GM23248 (cell line): ENCODE measurements at regions not wholly inside any gene's neighbourhood (a gene's known extent, or its start where the extent isn't known, plus 50 kb on each side); places are given as distances from the start of the nearest gene placed in this dataset.

Experiments
- DNase-seq: peaks from one replicate; pipeline ENCODE4 v3.0.0-alpha.2; 2015
- H2AFZ ChIP-seq: fragments of 200-600 bp; sonication (generic); 2 replicates; pipeline ENCODE4 v1.6.1; 2016; ENCODE audit warnings: antibody characterized with exemption
- H3F3A ChIP-seq: fragments of 200-600 bp; sonication (generic); 2 replicates; pipeline ENCODE4 v1.6.1; 2016; ENCODE audit warnings: mild to moderate bottlenecking, antibody characterized with exemption, mixed run types; ENCODE audit not compliant: insufficient read depth
- H3K27ac ChIP-seq: fragments of 200-600 bp; sonication (generic); 2 replicates; pipeline ENCODE4 v1.5.1; 2016; ENCODE audit warnings: mild to moderate bottlenecking
- H3K27me3 ChIP-seq: fragments of 200-600 bp; sonication (generic); replicated peaks from 2 replicates; pipeline ENCODE4 v1.6.1; 2016; ENCODE audit warnings: mild to moderate bottlenecking; ENCODE audit not compliant: insufficient read depth
- H3K36me3 ChIP-seq: fragments of 200-600 bp; sonication (generic); 2 replicates; pipeline ENCODE4 v1.6.1; 2016; ENCODE audit warnings: low read depth, mild to moderate bottlenecking
- H3K4me1 ChIP-seq: fragments of 200-600 bp; sonication (generic); 2 replicates; pipeline ENCODE4 v1.6.1; 2016; ENCODE audit warnings: mild to moderate bottlenecking; ENCODE audit not compliant: insufficient read depth
- H3K4me2 ChIP-seq: fragments of 200-600 bp; sonication (generic); one replicate; pipeline ENCODE4 v1.6.1; 2016; ENCODE audit warnings: mild to moderate bottlenecking; ENCODE audit not compliant: unreplicated experiment
- H3K4me3 ChIP-seq: fragments of 200-600 bp; sonication (generic); 2 replicates; pipeline ENCODE4 v1.5.1; 2016; ENCODE audit warnings: mild to moderate bottlenecking
- H3K79me2 ChIP-seq: fragments of 200-600 bp; sonication (generic); 2 replicates; pipeline ENCODE4 v1.6.1; 2016; ENCODE audit warnings: mild to moderate bottlenecking; ENCODE audit not compliant: insufficient read depth
- H3K9ac ChIP-seq: fragments of 200-600 bp; sonication (generic); 2 replicates; pipeline ENCODE4 v1.6.1; 2016; ENCODE audit warnings: mild to moderate bottlenecking
- H3K9me2 ChIP-seq: fragments of 200-600 bp; sonication (generic); 2 replicates; pipeline ENCODE4 v1.6.1; 2016; ENCODE audit warnings: mixed run types, mild to moderate bottlenecking, moderate library complexity; ENCODE audit not compliant: insufficient read depth
- H3K9me3 ChIP-seq: fragments of 200-600 bp; sonication (generic); one replicate; pipeline ENCODE4 v1.6.1; 2017; ENCODE audit warnings: low read depth
- H4K20me1 ChIP-seq: fragments of 200-600 bp; sonication (generic); 2 replicates; pipeline ENCODE4 v1.6.0; 2016; ENCODE audit not compliant: insufficient read depth
- EZH2 ChIP-seq: fragments of 200-600 bp; sonication (generic); IDR thresholded peaks from 2 replicates; pipeline ENCODE4 v1.6.1; 2018; ENCODE audit warnings: antibody characterized with exemption, mild to moderate bottlenecking; ENCODE audit not compliant: insufficient read depth, poor library complexity, severe bottlenecking
- EZH2phosphoT487 ChIP-seq: fragments of 200-600 bp; sonication (generic); IDR thresholded peaks from 2 replicates; pipeline ENCODE4 v1.6.1; 2018; ENCODE audit warnings: antibody characterized with exemption, moderate library complexity, mild to moderate bottlenecking, low read depth; ENCODE audit not compliant: insufficient read depth
- WGBS, 2 experiments: methylation state at CpG; one replicate each; pipeline ENCODE4 v1.1.6; 2015 to 2017; ENCODE audit warnings: low lambda C conversion rate in 2 of 2, low coverage in 1 of 2; ENCODE audit errors: missing lambda C conversion rate in 2 of 2; 5-methylcytosine and 5-hydroxymethylcytosine counted together
- in situ Hi-C: fragments of 300-500 bp; cut with MboI; formaldehyde crosslinking; loops from 2 replicates; pipeline ENCODE4 v1.15.0; 2020

DNA sequence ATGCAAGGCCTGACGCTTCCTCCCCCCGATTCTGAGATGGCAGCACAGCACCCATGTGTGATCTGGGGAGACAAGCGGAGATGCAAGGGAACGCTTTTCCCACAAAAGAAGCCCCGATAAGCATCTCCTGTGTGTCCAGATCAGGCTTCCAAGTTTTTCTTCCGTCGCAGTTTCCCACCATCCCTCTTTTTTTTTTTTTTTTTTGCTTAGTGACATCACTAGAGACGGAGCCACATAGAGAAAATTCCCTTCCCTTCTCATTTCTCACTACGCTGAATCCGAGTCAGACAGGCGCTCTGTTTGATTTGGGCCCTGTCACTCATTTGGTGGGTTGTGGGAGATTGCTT lies 160.9 kb downstream of the HSD17B3 start:
- 66 to 69% methylated on average over 11 of the region's 11 CpGs for WGBS, 2 experiments
- H3K36me3 ChIP-seq, result no peaks in the 10 kb centered on the region
- no peaks in the 10 kb centered on the region for H4K20me1 ChIP-seq
- H3K79me2 ChIP-seq, result no peaks in the 10 kb centered on the region
- H3K4me3 ChIP-seq, result no peak overlapping the region
- peaks cover 9% of the 10 kb centered on the region; the same call in 1 of the 2 replicates for H3K27me3 ChIP-seq
- H3K27ac ChIP-seq, result no peak overlapping the region
- TF ChIP-seq EZH2phosphoT487 (no peak), EZH2 (no peak)
- no peak overlapping the region for H2AFZ ChIP-seq
- H3K9ac ChIP-seq, result no peak overlapping the region
- H3K4me2 ChIP-seq, result no peak overlapping the region
- peaks cover 5% of the 10 kb centered on the region for H3F3A ChIP-seq
- no peaks in the 10 kb centered on the region for H3K9me3 ChIP-seq
- DNase-seq, result no peak
- H3K4me1 ChIP-seq, result peaks cover 30% of the 10 kb centered on the region
- no peaks in the 10 kb centered on the region for H3K9me2 ChIP-seq
- in situ Hi-C loops, result no loop called here

DNA sequence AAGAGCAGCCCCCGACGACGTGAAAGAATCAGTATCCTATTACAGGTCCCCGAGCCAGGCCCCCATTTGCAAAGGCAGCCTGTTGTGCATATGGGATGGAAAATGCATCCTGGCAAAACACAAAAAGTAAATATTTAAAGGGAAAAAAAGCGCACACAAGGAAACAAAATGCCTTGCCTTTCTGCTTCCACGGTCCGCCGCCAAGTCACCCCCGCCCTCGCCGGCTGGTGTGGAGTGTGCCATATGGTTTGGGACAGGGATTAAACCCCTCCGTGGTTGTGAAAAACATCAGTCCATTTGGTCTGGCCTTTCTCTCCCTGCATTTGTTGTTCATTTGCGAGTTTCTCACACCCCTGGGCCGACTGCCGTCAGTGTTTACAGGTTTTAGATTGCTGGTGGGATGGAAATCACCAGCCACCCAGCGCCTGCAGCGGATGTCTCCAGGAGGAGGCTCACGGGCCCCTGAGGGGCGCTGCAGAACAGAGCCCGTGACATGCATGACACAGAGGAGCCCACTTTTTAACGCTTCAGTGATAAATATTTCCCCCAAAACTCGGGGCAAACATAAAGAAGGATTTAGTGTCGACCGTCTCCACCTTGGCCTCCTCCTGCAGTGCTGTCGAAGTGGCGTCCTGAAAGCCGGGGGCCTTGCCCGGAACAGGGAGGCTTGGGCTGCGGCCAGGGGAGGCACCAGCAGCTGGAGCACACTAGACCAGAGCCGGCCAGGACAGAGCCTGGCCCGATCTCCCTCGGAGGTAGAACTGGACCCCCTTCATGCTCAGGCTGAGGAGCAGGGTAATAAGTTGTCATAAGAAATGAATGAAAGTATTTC lies 161.5 kb downstream of the HSD17B3 start:
- 20 to 21% methylated on average over 32 of the region's 32 CpGs for WGBS, 2 experiments
- H2AFZ ChIP-seq, result peak overlapping the region; percentile 14; the same call in 1 of the 2 replicates
- H4K20me1 ChIP-seq, result no peaks in the 10 kb centered on the region

GRCh38 chr9:96139592-96140295 lies 162.2 kb downstream of the HSD17B3 start:
- TF ChIP-seq EZH2phosphoT487 (no peak), EZH2 (no peak)
- Histone ChIP-seq H3K4me1 (peaks cover 41% of the 10 kb centered on the region), H3K36me3 (no peaks in the 10 kb centered on the region), H3K79me2 (no peaks in the 10 kb centered on the region), H3K9me2 (no peaks in the 10 kb centered on the region), H3K9ac (no peak overlapping the region), H3K4me2 (peak overlapping the region; percentile 38), H3K9me3 (no peaks in the 10 kb centered on the region), H3K27me3 (peaks cover 9% of the 10 kb centered on the region; the same call in 1 of the 2 replicates), H3K4me3 (no peak overlapping the region), H4K20me1 (no peaks in the 10 kb centered on the region), H3F3A (peaks cover 10% of the 10 kb centered on the region), H3K27ac (no peak overlapping the region), H2AFZ (no peak overlapping the region)
- in situ Hi-C loops, result no loop called here
- peak; percentile 91 for DNase-seq
- WGBS, 2 experiments, result 3% methylated on average over 15 of the region's 15 CpGs

More for the DNA sequence above, 161.5 kb downstream of the HSD17B3 start:
- peak; percentile 19 for DNase-seq
- in situ Hi-C loops, result no loop called here
- Histone ChIP-seq H3K9me2 (no peaks in the 10 kb centered on the region), H3K79me2 (no peaks in the 10 kb centered on the region), H3K4me2 (peak overlapping the region; percentile 38), H3K9me3 (no peaks in the 10 kb centered on the region), H3K36me3 (no peaks in the 10 kb centered on the region), H3K4me1 (peaks cover 33% of the 10 kb centered on the region), H3K4me3 (no peak overlapping the region), H3K27me3 (peaks cover 9% of the 10 kb centered on the region; the same call in 1 of the 2 replicates), H3K27ac (no peak overlapping the region), H3F3A (peaks cover 5% of the 10 kb centered on the region), H3K9ac (no peak overlapping the region)
- TF ChIP-seq EZH2phosphoT487 (no peak), EZH2 (no peak)

DNA sequence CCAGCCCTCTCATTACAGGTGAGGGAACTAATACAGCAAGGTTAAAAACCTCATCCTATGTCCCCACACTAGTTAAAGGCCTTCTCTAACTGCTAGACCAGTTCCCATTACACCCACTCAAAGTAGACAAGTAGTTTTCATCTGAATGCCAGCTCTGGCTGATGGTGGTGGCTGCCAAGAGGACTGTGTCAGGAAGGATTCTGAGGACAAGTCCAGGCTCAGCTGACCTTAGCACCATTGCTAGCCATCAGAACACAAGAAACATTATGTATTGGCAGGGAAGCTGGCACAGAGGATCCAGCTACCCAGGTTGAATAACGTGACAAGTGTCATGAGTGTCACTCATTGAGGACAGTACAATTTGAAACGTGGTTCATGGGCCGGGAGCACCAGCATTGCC lies 163.4 kb downstream of the HSD17B3 start:
- no peak overlapping the region for H3K27ac ChIP-seq
- no peaks in the 10 kb centered on the region for H3K79me2 ChIP-seq
- in situ Hi-C loops, result no loop called here
- no peak overlapping the region for H3K9ac ChIP-seq
- WGBS, 2 experiments, result 88 to 97% methylated on average over 3 of the region's 3 CpGs
- peaks cover 13% of the 10 kb centered on the region for H3F3A ChIP-seq
- no peaks in the 10 kb centered on the region for H4K20me1 ChIP-seq
- TF ChIP-seq EZH2 (no peak), EZH2phosphoT487 (no peak)
- H3K9me2 ChIP-seq, result no peaks in the 10 kb centered on the region
- H3K36me3 ChIP-seq, result no peaks in the 10 kb centered on the region
- peaks cover 41% of the 10 kb centered on the region for H3K4me1 ChIP-seq
- H2AFZ ChIP-seq, result no peak overlapping the region
- H3K4me3 ChIP-seq, result no peak overlapping the region
- H3K27me3 ChIP-seq, result 0 out of 2 replicates have a peak, but pooled peaks cover 3% of the 10 kb centered on the region
- no peak for DNase-seq
- no peaks in the 10 kb centered on the region for H3K9me3 ChIP-seq
- H3K4me2 ChIP-seq, result no peak overlapping the region
